ENCODE measurements at regions not wholly inside any gene's neighbourhood (a gene's known extent, or its start where the extent isn't known, plus 50 kb on each side); places are given as distances from the start of the nearest gene placed in this dataset.

- Histone ChIP-seq H3K9me3 (no peaks in the 10 kb centered on the region), H3K27me3 (replicated peaks; ENCODE audit: insufficient read depth) (no peaks in the 10 kb centered on the region), H3K36me3 (no peaks in the 10 kb centered on the region), H3K4me3 (no peak overlapping the region), H3K27ac (no peak overlapping the region), H3K4me1 (ENCODE audit: control insufficient read depth in 1 of 2, low read depth in 2 of 2) (no peaks in the 10 kb centered on the region)
- TF ChIP-seq CTCF (IDR thresholded peaks at IDR 0.05): no peak
- DNase-seq (ENCODE audit: low spot score) (no peak), ATAC-seq (ENCODE audit: insufficient number of reproducible peaks, low FRiP score, low read depth) (no peak)
These were observed 495.7 kb downstream of the RAPGEF2 start for GRCh38 chr4:159598602-159599001.

GRCh38 chr4:159600061-159600460 lies 497.2 kb downstream of the RAPGEF2 start:
- H3K36me3 ChIP-seq: no peaks in the 10 kb centered on the region
- ATAC-seq (ENCODE audit: insufficient number of reproducible peaks, low FRiP score, low read depth): no peak

GRCh38 chr4:159604781-159605180 lies 501.9 kb downstream of the RAPGEF2 start:
- ATAC-seq (ENCODE audit: insufficient number of reproducible peaks, low FRiP score, low read depth): no peak
- Histone ChIP-seq H3K36me3 (no peaks in the 10 kb centered on the region), H3K9me3 (no peaks in the 10 kb centered on the region), H3K4me3 (no peak overlapping the region), H3K27me3 (replicated peaks; ENCODE audit: insufficient read depth) (no peaks in the 10 kb centered on the region), H3K27ac (no peak overlapping the region), H3K4me1 (ENCODE audit: control insufficient read depth in 1 of 2, low read depth in 2 of 2) (no peaks in the 10 kb centered on the region)
- no peak for DNase-seq (ENCODE audit: low spot score)
- TF ChIP-seq CTCF (IDR thresholded peaks at IDR 0.05): no peak

More at GRCh38 chr4:159600061-159600460, 497.2 kb downstream of the RAPGEF2 start:
- H3K27me3 ChIP-seq (replicated peaks; ENCODE audit: insufficient read depth): no peaks in the 10 kb centered on the region
- no peaks in the 10 kb centered on the region for H3K9me3 ChIP-seq
- H3K4me1 ChIP-seq (ENCODE audit: control insufficient read depth in 1 of 2, low read depth in 2 of 2): no peaks in the 10 kb centered on the region
- DNase-seq (ENCODE audit: low spot score): no peak
- no peak overlapping the region for H3K27ac ChIP-seq
- H3K4me3 ChIP-seq: no peak overlapping the region
- no peak for TF ChIP-seq CTCF (IDR thresholded peaks at IDR 0.05)

- Histone ChIP-seq H3K4me3 (no peak overlapping the region), H3K27me3 (replicated peaks; ENCODE audit: insufficient read depth) (no peaks in the 10 kb centered on the region), H3K27ac (no peak overlapping the region), H3K4me1 (ENCODE audit: control insufficient read depth in 1 of 2, low read depth in 2 of 2) (no peaks in the 10 kb centered on the region), H3K36me3 (no peaks in the 10 kb centered on the region), H3K9me3 (no peaks in the 10 kb centered on the region)
- ATAC-seq (ENCODE audit: insufficient number of reproducible peaks, low FRiP score, low read depth) (no peak), DNase-seq (ENCODE audit: low spot score) (no peak)
- no peak for TF ChIP-seq CTCF (IDR thresholded peaks at IDR 0.05)
These were observed 504.0 kb downstream of the RAPGEF2 start for GRCh38 chr4:159606835-159607234.

GRCh38 chr4:159607809-159608208 lies 504.9 kb downstream of the RAPGEF2 start:
- H3K27me3 ChIP-seq (replicated peaks; ENCODE audit: insufficient read depth): no peaks in the 10 kb centered on the region
- ATAC-seq (ENCODE audit: insufficient number of reproducible peaks, low FRiP score, low read depth) (no peak), DNase-seq (ENCODE audit: low spot score) (no peak)
- no peaks in the 10 kb centered on the region for H3K9me3 ChIP-seq
- H3K27ac ChIP-seq: no peak overlapping the region
- H3K4me1 ChIP-seq (ENCODE audit: control insufficient read depth in 1 of 2, low read depth in 2 of 2): no peaks in the 10 kb centered on the region
- no peak overlapping the region for H3K4me3 ChIP-seq
- no peak for TF ChIP-seq CTCF (IDR thresholded peaks at IDR 0.05)
- no peaks in the 10 kb centered on the region for H3K36me3 ChIP-seq

All from thoracic aorta (tissue), 2 donors.